Gastroesophageal sphincter (tissue), 3 donors: ENCODE measurements at regions not wholly inside any gene's neighbourhood (a gene's known extent, or its start where the extent isn't known, plus 50 kb on each side); places are given as distances from the start of the nearest gene placed in this dataset.

ENCODE experiments used
- CTCF ChIP-seq, 4 experiments: fragments of 200-600 bp in 2 of 4; fragments of 450-650 bp in 2 of 4; sonication (generic) in 1 of 4; IDR thresholded peaks; one replicate each; pipeline ENCODE4 v1.5.1; 2017 to 2019; ENCODE audit warnings: antibody characterized with exemption in 4 of 4, mild to moderate bottlenecking in 2 of 4, moderate library complexity in 2 of 4
- POLR2AphosphoS5 ChIP-seq: sonication (generic); formaldehyde crosslinking; IDR thresholded peaks from one replicate; pipeline ENCODE4 v1.6.1; 2017; ENCODE audit warnings: antibody characterized with exemption

- TF ChIP-seq CTCF (IDR thresholded peaks at IDR 0.05) (no peak), POLR2AphosphoS5 (no peak)
Measured at GRCh38 chr4:181951265-181951664, 291.9 kb upstream of the TENM3 start.
